Stimulated activated naive CD8-positive, alpha-beta T cell treated with anti-CD3 and anti-CD28 coated beads, Interleukin-15, Interleukin-2, amounts not matched to agents 100 ng/mL and 50 ng/mL, for 24 hours (primary cell): ENCODE measurements at regions not wholly inside any gene's neighbourhood (a gene's known extent, or its start where the extent isn't known, plus 50 kb on each side); places are given as distances from the start of the nearest gene placed in this dataset.

ENCODE experiments used
- H3K27ac Mint-ChIP-seq: one replicate; pipeline ENCODE4 v1.8.0; 2021; ENCODE audit warnings: mild to moderate bottlenecking, mixed read lengths
- H3K27me3 Mint-ChIP-seq: one replicate; pipeline ENCODE4 v1.8.0; 2021; ENCODE audit warnings: mixed read lengths
- H3K36me3 Mint-ChIP-seq: one replicate; pipeline ENCODE4 v1.8.0; 2021; ENCODE audit warnings: low read depth, mixed read lengths
- H3K4me1 Mint-ChIP-seq: one replicate; pipeline ENCODE4 v1.8.0; 2021; ENCODE audit warnings: low read depth, mixed read lengths
- H3K4me3 Mint-ChIP-seq: one replicate; pipeline ENCODE4 v1.8.0; 2021; ENCODE audit warnings: mild to moderate bottlenecking, mixed read lengths
- H3K9me3 Mint-ChIP-seq: one replicate; pipeline ENCODE4 v1.8.0; 2021; ENCODE audit warnings: mixed read lengths

GRCh38 chr1:30153743-30154449, 569.5 kb downstream of the MATN1 start:
- H3K4me1 Mint-ChIP-seq = no peaks in the 10 kb centered on the region
- H3K27ac Mint-ChIP-seq = no peak overlapping the region
- H3K27me3 Mint-ChIP-seq = peaks cover 17% of the 10 kb centered on the region
- H3K36me3 Mint-ChIP-seq = no peaks in the 10 kb centered on the region
- no peak overlapping the region for H3K4me3 Mint-ChIP-seq
- peaks cover 7% of the 10 kb centered on the region for H3K9me3 Mint-ChIP-seq

GRCh38 chr1:30151826-30152225, 571.6 kb downstream of the MATN1 start:
- Mint-ChIP-seq H3K36me3 (no peaks in the 10 kb centered on the region), H3K27ac (no peak overlapping the region), H3K4me3 (no peak overlapping the region), H3K4me1 (no peaks in the 10 kb centered on the region), H3K27me3 (peaks cover 6% of the 10 kb centered on the region), H3K9me3 (peaks cover 7% of the 10 kb centered on the region)

- H3K4me1 Mint-ChIP-seq = no peaks in the 10 kb centered on the region
- no peak overlapping the region for H3K4me3 Mint-ChIP-seq
- H3K27me3 Mint-ChIP-seq = peaks cover 3% of the 10 kb centered on the region
- H3K9me3 Mint-ChIP-seq = peaks cover 7% of the 10 kb centered on the region
- no peaks in the 10 kb centered on the region for H3K36me3 Mint-ChIP-seq
- no peak overlapping the region for H3K27ac Mint-ChIP-seq
These were observed 572.3 kb downstream of the MATN1 start for GRCh38 chr1:30151119-30151518.

- H3K4me3 Mint-ChIP-seq = no peak overlapping the region
- H3K9me3 Mint-ChIP-seq = peaks cover 4% of the 10 kb centered on the region
- no peaks in the 10 kb centered on the region for H3K4me1 Mint-ChIP-seq
- peaks cover 18% of the 10 kb centered on the region for H3K27me3 Mint-ChIP-seq
- H3K36me3 Mint-ChIP-seq = no peaks in the 10 kb centered on the region
- H3K27ac Mint-ChIP-seq = no peak overlapping the region
These were observed 574.2 kb downstream of the MATN1 start for GRCh38 chr1:30149226-30149625.

GRCh38 chr1:30148676-30149075, 574.7 kb downstream of the MATN1 start:
- Mint-ChIP-seq H3K4me3 (no peak overlapping the region), H3K4me1 (no peaks in the 10 kb centered on the region), H3K36me3 (no peaks in the 10 kb centered on the region), H3K9me3 (peaks cover 4% of the 10 kb centered on the region), H3K27ac (no peak overlapping the region), H3K27me3 (peaks cover 18% of the 10 kb centered on the region)

- Mint-ChIP-seq H3K36me3 (no peaks in the 10 kb centered on the region), H3K27ac (no peak overlapping the region), H3K27me3 (peaks cover 23% of the 10 kb centered on the region), H3K9me3 (peaks cover 4% of the 10 kb centered on the region), H3K4me3 (no peak overlapping the region), H3K4me1 (no peaks in the 10 kb centered on the region)
These were observed 576.2 kb downstream of the MATN1 start for GRCh38 chr1:30147188-30147587.

GRCh38 chr1:30146448-30146847, 576.9 kb downstream of the MATN1 start:
- H3K36me3 Mint-ChIP-seq = no peaks in the 10 kb centered on the region
- H3K9me3 Mint-ChIP-seq = peaks cover 2% of the 10 kb centered on the region
- H3K27ac Mint-ChIP-seq = no peak overlapping the region
- H3K4me3 Mint-ChIP-seq = no peak overlapping the region
- no peaks in the 10 kb centered on the region for H3K4me1 Mint-ChIP-seq
- peaks cover 25% of the 10 kb centered on the region for H3K27me3 Mint-ChIP-seq

GRCh38 chr1:30145723-30146303, 577.6 kb downstream of the MATN1 start:
- H3K27me3 Mint-ChIP-seq = peaks cover 27% of the 10 kb centered on the region
- no peak overlapping the region for H3K27ac Mint-ChIP-seq
- no peaks in the 10 kb centered on the region for H3K4me1 Mint-ChIP-seq
- H3K4me3 Mint-ChIP-seq = no peak overlapping the region
- no peaks in the 10 kb centered on the region for H3K36me3 Mint-ChIP-seq
- H3K9me3 Mint-ChIP-seq = no peaks in the 10 kb centered on the region

- no peak overlapping the region for H3K27ac Mint-ChIP-seq
- peaks cover 27% of the 10 kb centered on the region for H3K27me3 Mint-ChIP-seq
- H3K9me3 Mint-ChIP-seq = no peaks in the 10 kb centered on the region
- H3K4me1 Mint-ChIP-seq = no peaks in the 10 kb centered on the region
- H3K36me3 Mint-ChIP-seq = no peaks in the 10 kb centered on the region
- H3K4me3 Mint-ChIP-seq = no peak overlapping the region
These were observed 578.6 kb downstream of the MATN1 start for GRCh38 chr1:30144831-30145230.

- Mint-ChIP-seq H3K27ac (no peak overlapping the region), H3K9me3 (no peaks in the 10 kb centered on the region), H3K27me3 (peaks cover 27% of the 10 kb centered on the region), H3K4me1 (no peaks in the 10 kb centered on the region), H3K4me3 (no peak overlapping the region), H3K36me3 (no peaks in the 10 kb centered on the region)
These were observed 579.9 kb downstream of the MATN1 start for GRCh38 chr1:30143517-30143916.

GRCh38 chr1:30140566-30140965, 582.8 kb downstream of the MATN1 start:
- no peak overlapping the region for H3K27ac Mint-ChIP-seq
- no peak overlapping the region for H3K4me3 Mint-ChIP-seq
- no peaks in the 10 kb centered on the region for H3K9me3 Mint-ChIP-seq
- no peaks in the 10 kb centered on the region for H3K4me1 Mint-ChIP-seq
- H3K27me3 Mint-ChIP-seq = peaks cover 19% of the 10 kb centered on the region
- H3K36me3 Mint-ChIP-seq = no peaks in the 10 kb centered on the region

- Mint-ChIP-seq H3K27ac (no peak overlapping the region), H3K36me3 (no peaks in the 10 kb centered on the region), H3K9me3 (no peaks in the 10 kb centered on the region), H3K4me1 (no peaks in the 10 kb centered on the region), H3K4me3 (no peak overlapping the region), H3K27me3 (peaks cover 9% of the 10 kb centered on the region)
These were observed 584.5 kb downstream of the MATN1 start for GRCh38 chr1:30138891-30139290.

GRCh38 chr1:30137001-30137400, 586.4 kb downstream of the MATN1 start:
- no peak overlapping the region for H3K27ac Mint-ChIP-seq
- H3K9me3 Mint-ChIP-seq = no peaks in the 10 kb centered on the region
- H3K36me3 Mint-ChIP-seq = no peaks in the 10 kb centered on the region
- H3K4me1 Mint-ChIP-seq = no peaks in the 10 kb centered on the region
- H3K4me3 Mint-ChIP-seq = no peak overlapping the region
- H3K27me3 Mint-ChIP-seq = peaks cover 4% of the 10 kb centered on the region

- Mint-ChIP-seq H3K36me3 (no peaks in the 10 kb centered on the region), H3K27ac (no peak overlapping the region), H3K9me3 (no peaks in the 10 kb centered on the region), H3K4me1 (no peaks in the 10 kb centered on the region), H3K4me3 (no peak overlapping the region), H3K27me3 (peaks cover under 1% of the 10 kb centered on the region)
These were observed 587.7 kb downstream of the MATN1 start for GRCh38 chr1:30135698-30136097.

GRCh38 chr1:30134466-30135217, 588.7 kb downstream of the MATN1 start:
- Mint-ChIP-seq H3K4me3 (no peak overlapping the region), H3K4me1 (no peaks in the 10 kb centered on the region), H3K36me3 (no peaks in the 10 kb centered on the region), H3K27me3 (peaks cover 4% of the 10 kb centered on the region), H3K9me3 (no peaks in the 10 kb centered on the region), H3K27ac (no peak overlapping the region)
